GM21423 (cell line): ENCODE measurements at regions not wholly inside any gene's neighbourhood (a gene's known extent, or its start where the extent isn't known, plus 50 kb on each side); places are given as distances from the start of the nearest gene placed in this dataset.

Source experiments
- ATAC-seq: cut with Tn5 transposase; IDR thresholded peaks from one replicate; pipeline ENCODE4 v1.9.1; 2021; ENCODE audit warnings: mild to moderate bottlenecking, moderate library complexity; ENCODE audit not compliant: unreplicated experiment

GRCh38 chr5:159453209-159453608 lies 122.9 kb upstream of the IL12B start:
- no peak for ATAC-seq

- peak; percentile 4 for ATAC-seq
Measured at GRCh38 chr5:159456261-159456660, 126.0 kb upstream of the IL12B start.

- peak; percentile 85 for ATAC-seq
Measured at GRCh38 chr5:159456722-159457465, 126.6 kb upstream of the IL12B start.

GRCh38 chr5:159458217-159458711 lies 128.0 kb upstream of the IL12B start:
- ATAC-seq, result peak; percentile 34

- no peak for ATAC-seq
Measured at GRCh38 chr5:159459132-159459627, 128.9 kb upstream of the IL12B start.

- no peak for ATAC-seq
Measured at GRCh38 chr5:159459951-159460538, 129.8 kb upstream of the IL12B start.

- no peak for ATAC-seq
Measured at GRCh38 chr5:159463590-159464321, 133.5 kb upstream of the IL12B start.

- no peak for ATAC-seq
Measured at GRCh38 chr5:159465604-159466003, 135.3 kb upstream of the IL12B start.

- ATAC-seq, result no peak
Measured at GRCh38 chr5:159467666-159468065, 137.4 kb upstream of the IL12B start.

GRCh38 chr5:159469496-159470372 lies 139.4 kb upstream of the IL12B start:
- peak; percentile 88 for ATAC-seq

GRCh38 chr5:159471904-159472303 lies 141.6 kb upstream of the IL12B start:
- ATAC-seq, result no peak

- ATAC-seq, result no peak
Measured at GRCh38 chr5:159475026-159475425, 144.7 kb upstream of the IL12B start.

GRCh38 chr5:159478950-159479349 lies 148.7 kb upstream of the IL12B start:
- no peak for ATAC-seq

- no peak for ATAC-seq
Measured at GRCh38 chr5:159480849-159481248, 150.6 kb upstream of the IL12B start.

GRCh38 chr5:159481751-159482150 lies 151.5 kb upstream of the IL12B start:
- no peak for ATAC-seq

GRCh38 chr5:159486836-159487235 lies 156.5 kb upstream of the IL12B start:
- ATAC-seq, result no peak

- no peak for ATAC-seq
Measured at GRCh38 chr5:159488516-159488915, 158.2 kb upstream of the IL12B start.

- no peak for ATAC-seq
Measured at GRCh38 chr5:159489779-159490178, 159.5 kb upstream of the IL12B start.

GRCh38 chr5:159490507-159490906 lies 160.2 kb upstream of the IL12B start:
- no peak for ATAC-seq

- no peak for ATAC-seq
Measured at GRCh38 chr5:159493696-159494095, 163.4 kb upstream of the IL12B start.

- no peak for ATAC-seq
Measured at GRCh38 chr5:159496773-159497172, 166.5 kb upstream of the IL12B start.
